ENCODE measurements at regions not wholly inside any gene's neighbourhood (a gene's known extent, or its start where the extent isn't known, plus 50 kb on each side); places are given as distances from the start of the nearest gene placed in this dataset.

DNA sequence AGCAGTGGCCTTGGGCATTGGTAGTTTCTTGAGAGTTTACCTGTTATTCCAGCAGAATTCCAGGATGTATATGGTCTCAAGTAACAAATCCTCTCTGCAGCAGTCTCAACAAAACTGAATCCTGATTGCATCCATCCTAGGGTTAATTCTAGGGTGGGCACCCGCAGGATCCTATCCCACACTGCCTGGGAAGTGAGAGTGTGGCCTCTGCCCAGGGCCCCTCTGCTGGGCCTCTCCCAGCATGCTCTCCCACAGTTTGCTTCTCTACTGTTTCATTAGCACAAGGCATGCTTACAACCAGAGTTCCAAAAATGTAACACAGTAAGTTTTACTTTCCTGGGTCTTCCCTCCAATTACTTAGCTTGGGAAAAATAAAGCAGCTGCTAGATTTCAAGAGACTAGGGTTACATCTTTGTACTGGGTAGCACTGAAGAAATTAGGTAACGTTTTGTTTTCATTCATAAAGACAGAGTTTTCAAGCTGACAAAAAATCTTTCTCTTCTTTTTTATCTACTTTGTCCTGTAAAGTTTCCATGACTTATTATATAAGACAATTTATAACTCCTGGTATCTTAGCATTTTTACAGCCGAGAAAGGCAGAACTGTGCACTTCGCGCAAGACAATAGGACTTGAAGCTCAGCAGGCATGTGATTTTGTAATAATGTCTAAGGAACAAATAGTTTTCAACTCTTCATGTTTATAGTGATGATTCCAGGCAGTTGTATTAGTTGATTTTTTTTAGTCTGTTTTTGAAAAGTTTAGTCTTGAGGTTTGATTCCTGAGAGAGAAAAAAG lies 131.2 kb upstream of the PCDH18 start:
- Histone ChIP-seq H3K27ac (peak overlapping the region; percentile 75 to 77), H3K27me3 (no peaks in the 10 kb centered on the region), H3K36me3 (no peaks in the 10 kb centered on the region), H3K4me3 (no peak overlapping the region), H3K4me1 (peaks cover 0 to 5% of the 10 kb centered on the region in 2 donors), H3K9me3 (no peaks in the 10 kb centered on the region)
- TF ChIP-seq POLR2A (IDR thresholded peaks at IDR 0.05) = no peak
- TF ChIP-seq, protein P1, sequence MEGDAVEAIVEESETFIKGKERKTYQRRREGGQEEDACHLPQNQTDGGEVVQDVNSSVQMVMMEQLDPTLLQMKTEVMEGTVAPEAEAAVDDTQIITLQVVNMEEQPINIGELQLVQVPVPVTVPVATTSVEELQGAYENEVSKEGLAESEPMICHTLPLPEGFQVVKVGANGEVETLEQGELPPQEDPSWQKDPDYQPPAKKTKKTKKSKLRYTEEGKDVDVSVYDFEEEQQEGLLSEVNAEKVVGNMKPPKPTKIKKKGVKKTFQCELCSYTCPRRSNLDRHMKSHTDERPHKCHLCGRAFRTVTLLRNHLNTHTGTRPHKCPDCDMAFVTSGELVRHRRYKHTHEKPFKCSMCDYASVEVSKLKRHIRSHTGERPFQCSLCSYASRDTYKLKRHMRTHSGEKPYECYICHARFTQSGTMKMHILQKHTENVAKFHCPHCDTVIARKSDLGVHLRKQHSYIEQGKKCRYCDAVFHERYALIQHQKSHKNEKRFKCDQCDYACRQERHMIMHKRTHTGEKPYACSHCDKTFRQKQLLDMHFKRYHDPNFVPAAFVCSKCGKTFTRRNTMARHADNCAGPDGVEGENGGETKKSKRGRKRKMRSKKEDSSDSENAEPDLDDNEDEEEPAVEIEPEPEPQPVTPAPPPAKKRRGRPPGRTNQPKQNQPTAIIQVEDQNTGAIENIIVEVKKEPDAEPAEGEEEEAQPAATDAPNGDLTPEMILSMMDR (IDR thresholded peaks at IDR 0.05) = no peak
- intact Hi-C loops (cut with DNase I; ENCODE audit: low total_unique reads) = no loop called here
- peak; percentile 21 to 33 for DNase-seq

DNA sequence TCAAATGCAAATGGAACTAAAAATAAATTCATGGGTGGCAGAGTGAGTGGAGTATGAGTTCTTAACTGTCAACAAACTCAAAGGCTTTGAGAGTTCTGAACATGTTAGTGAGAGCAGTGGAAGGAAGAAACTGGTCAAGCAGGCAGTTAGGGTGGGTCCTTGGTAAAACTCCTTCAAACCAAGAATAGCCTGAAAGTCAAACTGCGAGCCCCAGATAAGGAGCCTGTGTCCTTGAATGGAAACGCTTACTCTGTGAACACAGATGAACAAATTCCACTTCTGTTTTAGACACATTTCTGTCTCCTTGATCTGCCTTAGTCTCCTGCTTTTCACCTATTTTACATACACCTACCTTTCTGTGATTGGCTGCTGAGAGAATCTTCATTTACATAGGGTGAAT lies 129.4 kb upstream of the PCDH18 start:
- no peaks in the 10 kb centered on the region for H3K36me3 ChIP-seq
- H3K27ac ChIP-seq = peak overlapping the region; percentile 75 to 77
- H3K9me3 ChIP-seq = peaks cover 0 to 3% of the 10 kb centered on the region in 2 donors
- H3K27me3 ChIP-seq = no peaks in the 10 kb centered on the region
- H3K4me1 ChIP-seq = peaks cover 0 to 5% of the 10 kb centered on the region in 2 donors
- DNase-seq = no peak
- H3K4me3 ChIP-seq = no peak overlapping the region
- TF ChIP-seq, protein P1 (IDR thresholded peaks at IDR 0.05) = no peak
- intact Hi-C loops (cut with DNase I; ENCODE audit: low total_unique reads) = no loop called here

DNA sequence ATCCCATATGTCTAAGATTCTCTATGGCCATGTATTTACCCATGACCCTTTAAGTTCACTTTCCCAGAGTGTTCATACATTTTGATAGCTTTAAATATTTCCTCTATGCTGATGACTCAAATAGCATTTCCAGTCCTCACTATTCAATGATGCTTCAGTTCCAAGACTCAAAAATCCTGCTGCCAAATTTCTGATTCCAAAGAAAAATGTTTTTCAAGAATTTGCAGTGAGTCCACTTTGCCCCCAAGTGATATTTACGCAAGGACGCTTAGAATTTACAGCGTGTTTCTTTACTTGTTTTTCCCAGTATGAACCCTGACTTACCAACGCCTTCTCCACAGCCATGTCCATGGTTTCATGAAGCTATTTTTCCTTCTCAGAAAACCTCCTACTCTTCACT lies 127.9 kb upstream of the PCDH18 start:
- Histone ChIP-seq H3K27ac (no peak overlapping the region), H3K36me3 (no peaks in the 10 kb centered on the region), H3K27me3 (no peaks in the 10 kb centered on the region), H3K4me3 (no peak overlapping the region), H3K9me3 (peaks cover 0 to 3% of the 10 kb centered on the region in 2 donors), H3K4me1 (peaks cover 0 to 5% of the 10 kb centered on the region in 2 donors)
- DNase-seq = no peak
- intact Hi-C loops (cut with DNase I; ENCODE audit: low total_unique reads) = no loop called here
- TF ChIP-seq POLR2A (IDR thresholded peaks at IDR 0.05) = no peak
- TF ChIP-seq, protein P1 (IDR thresholded peaks at IDR 0.05) = no peak

DNA sequence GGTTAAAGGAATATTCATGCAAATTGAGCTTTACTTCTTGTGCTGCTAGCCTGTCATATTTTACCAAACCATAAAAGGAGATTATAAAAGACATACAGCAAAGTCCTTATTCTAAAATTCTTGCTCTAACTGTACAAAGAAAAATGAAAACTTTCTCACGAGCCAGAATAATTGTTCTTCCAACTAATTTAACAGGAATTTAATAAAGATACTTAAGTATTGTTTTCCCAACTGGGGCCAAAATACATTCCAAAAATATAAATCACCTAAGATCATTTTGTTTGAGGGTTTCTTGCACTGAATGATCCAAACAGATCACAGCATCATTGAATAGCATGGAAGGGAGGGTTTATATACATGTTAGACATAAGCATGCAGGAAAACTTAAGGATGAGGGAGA lies 127.1 kb upstream of the PCDH18 start:
- Histone ChIP-seq H3K27me3 (no peaks in the 10 kb centered on the region), H3K27ac (no peak overlapping the region), H3K9me3 (peaks cover 0 to 3% of the 10 kb centered on the region in 2 donors), H3K4me1 (peaks cover 0 to 5% of the 10 kb centered on the region in 2 donors), H3K36me3 (no peaks in the 10 kb centered on the region), H3K4me3 (no peak overlapping the region)
- intact Hi-C loops (cut with DNase I; ENCODE audit: low total_unique reads) = no loop called here
- no peak for TF ChIP-seq POLR2A (IDR thresholded peaks at IDR 0.05)
- TF ChIP-seq, protein P1 (IDR thresholded peaks at IDR 0.05) = no peak
- no peak for DNase-seq

DNA sequence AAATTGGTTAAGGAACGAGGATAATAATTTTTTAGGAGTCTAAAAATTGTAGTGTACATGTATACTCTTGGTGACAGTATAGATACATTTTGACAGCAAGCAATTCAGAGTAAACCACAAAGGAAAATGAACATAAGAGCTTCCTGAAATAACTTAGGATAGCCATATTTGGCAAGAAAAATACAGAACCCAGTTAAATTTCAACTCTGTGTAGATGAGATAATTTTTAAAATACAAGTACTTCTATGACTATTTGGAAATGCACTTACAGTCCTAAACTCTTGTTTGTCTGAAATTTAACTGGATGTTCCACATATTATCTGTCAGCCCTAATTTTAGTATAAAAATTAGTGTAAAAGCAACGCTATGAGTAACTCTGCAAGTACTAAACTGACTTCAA lies 124.4 kb upstream of the PCDH18 start:
- no peaks in the 10 kb centered on the region for H3K4me1 ChIP-seq
- no peaks in the 10 kb centered on the region for H3K27me3 ChIP-seq
- TF ChIP-seq, protein P1 (IDR thresholded peaks at IDR 0.05) = no peak
- no peak for TF ChIP-seq POLR2A (IDR thresholded peaks at IDR 0.05)
- intact Hi-C loops (cut with DNase I; ENCODE audit: low total_unique reads) = no loop called here
- no peak overlapping the region for H3K4me3 ChIP-seq
- H3K36me3 ChIP-seq = no peaks in the 10 kb centered on the region
- no peak overlapping the region for H3K27ac ChIP-seq
- peaks cover 0 to 3% of the 10 kb centered on the region in 2 donors for H3K9me3 ChIP-seq
- DNase-seq = no peak
